ENCODE measurements at regions not wholly inside any gene's neighbourhood (a gene's known extent, or its start where the extent isn't known, plus 50 kb on each side); places are given as distances from the start of the nearest gene placed in this dataset.
A peak's percentile ranks its signal among the peaks of the same experiment; 100 is the strongest.

GRCh38 chr9:80964374-80964773 lies 725.0 kb downstream of the TLE1 start:
- DNase-seq, result peak; percentile 33

- DNase-seq, result no peak
These were observed 731.5 kb downstream of the TLE1 start for GRCh38 chr9:80957801-80958200.

- DNase-seq, result peak; percentile 25
These were observed 734.8 kb downstream of the TLE1 start for GRCh38 chr9:80954521-80954920.

- no peak for DNase-seq
These were observed 736.9 kb downstream of the TLE1 start for GRCh38 chr9:80952363-80952922.

- no peak for DNase-seq
These were observed 737.7 kb downstream of the TLE1 start for GRCh38 chr9:80951675-80952074.

GRCh38 chr9:80948876-80949275 lies 740.5 kb downstream of the TLE1 start:
- no peak for DNase-seq

- DNase-seq, result no peak
These were observed 741.3 kb downstream of the TLE1 start for GRCh38 chr9:80948066-80948465.

GRCh38 chr9:80946496-80947170 lies 742.7 kb downstream of the TLE1 start:
- peak; percentile 73 for DNase-seq

GRCh38 chr9:80945436-80945835 lies 743.9 kb downstream of the TLE1 start:
- DNase-seq, result no peak

GRCh38 chr9:80937645-80938044 lies 751.7 kb downstream of the TLE1 start:
- no peak for DNase-seq

- no peak for DNase-seq
These were observed 755.3 kb downstream of the TLE1 start for GRCh38 chr9:80934095-80934494.

- DNase-seq, result no peak
These were observed 756.2 kb downstream of the TLE1 start for GRCh38 chr9:80932947-80933780.

GRCh38 chr9:80932181-80932580 lies 757.2 kb downstream of the TLE1 start:
- DNase-seq, result no peak

GRCh38 chr9:80931163-80931562 lies 758.2 kb downstream of the TLE1 start:
- DNase-seq, result no peak

- no peak for DNase-seq
These were observed 760.6 kb downstream of the TLE1 start for GRCh38 chr9:80928697-80929096.

- no peak for DNase-seq
These were observed 762.7 kb downstream of the TLE1 start for GRCh38 chr9:80926611-80927010.

GRCh38 chr9:80922544-80922943 lies 766.8 kb downstream of the TLE1 start:
- DNase-seq, result no peak

GRCh38 chr9:80906728-80907127 lies 782.6 kb downstream of the TLE1 start:
- no peak for DNase-seq

GRCh38 chr9:80899208-80899607 lies 790.1 kb downstream of the TLE1 start:
- DNase-seq, result no peak

GRCh38 chr9:80893190-80893589 lies 796.2 kb downstream of the TLE1 start:
- no peak for DNase-seq

GRCh38 chr9:80892703-80893102 lies 796.6 kb downstream of the TLE1 start:
- DNase-seq, result no peak

GRCh38 chr9:80890124-80890523 lies 799.2 kb downstream of the TLE1 start:
- no peak for DNase-seq

- peak; percentile 69 for DNase-seq
These were observed 803.5 kb downstream of the TLE1 start for GRCh38 chr9:80885894-80886293.
